Heart left ventricle (tissue), 13 donors: ENCODE measurements at regions not wholly inside any gene's neighbourhood (a gene's known extent, or its start where the extent isn't known, plus 50 kb on each side); places are given as distances from the start of the nearest gene placed in this dataset.

Experiments
- CTCF ChIP-seq, 12 donors: fragments of 200-600 bp; sonication (generic) in 4 of 12; IDR thresholded peaks; one replicate each; pipeline versions ENCODE4 v1.5.0 to v1.8.0; 2018 to 2022; ENCODE audit warnings: antibody characterized with exemption in 12 of 12, mild to moderate bottlenecking in 5 of 12
- POLR2A ChIP-seq, 2 donors: fragments of 450-650 bp; IDR thresholded peaks; one replicate each; pipeline ENCODE4 v1.6.1; 2017; ENCODE audit warnings: antibody characterized with exemption in 2 of 2, mild to moderate bottlenecking in 2 of 2, moderate library complexity in 2 of 2
- donor health status: ischemic (EF 13 %, LVEDD 7.1; RV severe dilation, severe dysfunction).
- donor health status: DM: no; HTN: yes; CAD: no.
- donor health status: DM: no; HTN: no; CAD: no.
- donor health status: ischemic (EF 25% LVEDD 6.9; RV normal size, moderate dysfunction).
- donor health status: ischemic (EF 25% LVEDD 5.7; RV mildly dilated, moderate dysfunction).
- donor health status: ischemic (EF 35%, LVEDD 5.7; RV mildly dilated, moderate dysfunction).
- donor health status: nonischemic (EF 11% LVEDD 7.7; RV severe dilation, severe dysfunction).
- donor health status: DM: yes; HTN: yes; CAD: no.
- donor health status: PGD.
- donor health status: ischemic (EF 29% LVEDD 5.4; RV normal size, mild dysfunction).
- donor health status: nonischemic (EF 23%, LVEDD 6.1; RV moderate dilation, normal function).

- TF ChIP-seq CTCF (IDR thresholded peaks at IDR 0.05) (no peak), POLR2A (IDR thresholded peaks at IDR 0.05) (no peak)
Observed at GRCh38 chr12:78457938-78458337, 406.6 kb upstream of the SYT1 start.
